HL-60 (cell line): ENCODE measurements at regions not wholly inside any gene's neighbourhood (a gene's known extent, or its start where the extent isn't known, plus 50 kb on each side); places are given as distances from the start of the nearest gene placed in this dataset.

Source experiments
- DNase-seq, 2 experiments: peaks; one replicate each; pipeline ENCODE4 v3.0.0-alpha.2; 2010 to 2020; ENCODE audit warnings: low read depth in 1 of 2, low spot score in 1 of 2
- H3K27ac ChIP-seq: fragments of 250-450 bp; sonication (Bioruptor Pico); replicated peaks from 2 replicates; pipeline ENCODE4 v1.5.1; 2020; ENCODE audit warnings: mild to moderate bottlenecking, moderate library complexity
- H3K27me3 ChIP-seq: fragments of 250-450 bp; sonication (Bioruptor Pico); 2 replicates; pipeline ENCODE4 v1.5.1; 2021; ENCODE audit warnings: mild to moderate bottlenecking, moderate library complexity; ENCODE audit not compliant: insufficient read depth, poor library complexity, severe bottlenecking
- H3K4me3 ChIP-seq: replicated peaks from 2 replicates; pipeline ENCODE4 v1.5.1; 2011; ENCODE audit warnings: mild to moderate bottlenecking, control low read depth, low read length; ENCODE audit not compliant: insufficient read depth
- CTCF ChIP-seq: IDR thresholded peaks from one replicate; pipeline ENCODE4 v1.5.1; 2011; ENCODE audit warnings: low read length, control low read depth, inconsistent platforms; ENCODE audit not compliant: insufficient read depth
- GABPA ChIP-seq: IDR thresholded peaks from 2 replicates; pipeline ENCODE4 v1.6.1; 2012; ENCODE audit warnings: low read depth
- POLR2AphosphoS5 ChIP-seq: IDR thresholded peaks from 2 replicates; pipeline ENCODE4 v1.6.1; 2012; ENCODE audit warnings: low read depth
- SPI1 ChIP-seq: IDR thresholded peaks from 2 replicates; pipeline ENCODE4 v1.6.1; 2012; ENCODE audit warnings: low read depth, mild to moderate bottlenecking, borderline replicate concordance
- TF ChIP-seq, protein P1 (sequence below): IDR thresholded peaks from 2 replicates; pipeline ENCODE4 v1.6.1; 2012; ENCODE audit warnings: low read depth; ENCODE audit not compliant: insufficient replicate concordance

- no peak for DNase-seq
- TF ChIP-seq, protein P1, sequence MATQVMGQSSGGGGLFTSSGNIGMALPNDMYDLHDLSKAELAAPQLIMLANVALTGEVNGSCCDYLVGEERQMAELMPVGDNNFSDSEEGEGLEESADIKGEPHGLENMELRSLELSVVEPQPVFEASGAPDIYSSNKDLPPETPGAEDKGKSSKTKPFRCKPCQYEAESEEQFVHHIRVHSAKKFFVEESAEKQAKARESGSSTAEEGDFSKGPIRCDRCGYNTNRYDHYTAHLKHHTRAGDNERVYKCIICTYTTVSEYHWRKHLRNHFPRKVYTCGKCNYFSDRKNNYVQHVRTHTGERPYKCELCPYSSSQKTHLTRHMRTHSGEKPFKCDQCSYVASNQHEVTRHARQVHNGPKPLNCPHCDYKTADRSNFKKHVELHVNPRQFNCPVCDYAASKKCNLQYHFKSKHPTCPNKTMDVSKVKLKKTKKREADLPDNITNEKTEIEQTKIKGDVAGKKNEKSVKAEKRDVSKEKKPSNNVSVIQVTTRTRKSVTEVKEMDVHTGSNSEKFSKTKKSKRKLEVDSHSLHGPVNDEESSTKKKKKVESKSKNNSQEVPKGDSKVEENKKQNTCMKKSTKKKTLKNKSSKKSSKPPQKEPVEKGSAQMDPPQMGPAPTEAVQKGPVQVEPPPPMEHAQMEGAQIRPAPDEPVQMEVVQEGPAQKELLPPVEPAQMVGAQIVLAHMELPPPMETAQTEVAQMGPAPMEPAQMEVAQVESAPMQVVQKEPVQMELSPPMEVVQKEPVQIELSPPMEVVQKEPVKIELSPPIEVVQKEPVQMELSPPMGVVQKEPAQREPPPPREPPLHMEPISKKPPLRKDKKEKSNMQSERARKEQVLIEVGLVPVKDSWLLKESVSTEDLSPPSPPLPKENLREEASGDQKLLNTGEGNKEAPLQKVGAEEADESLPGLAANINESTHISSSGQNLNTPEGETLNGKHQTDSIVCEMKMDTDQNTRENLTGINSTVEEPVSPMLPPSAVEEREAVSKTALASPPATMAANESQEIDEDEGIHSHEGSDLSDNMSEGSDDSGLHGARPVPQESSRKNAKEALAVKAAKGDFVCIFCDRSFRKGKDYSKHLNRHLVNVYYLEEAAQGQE: no peak
- TF ChIP-seq GABPA (no peak), CTCF (no peak), POLR2AphosphoS5 (no peak), SPI1 (no peak)
- Histone ChIP-seq H3K27ac (no peak overlapping the region), H3K4me3 (no peak overlapping the region), H3K27me3 (no peaks in the 10 kb centered on the region)
Observed at GRCh38 chr3:99240700-99241099, 339.2 kb upstream of the DCBLD2 start.

- TF ChIP-seq POLR2AphosphoS5 (no peak), GABPA (no peak), CTCF (no peak), SPI1 (no peak)
- TF ChIP-seq, protein P1: no peak
- Histone ChIP-seq H3K27ac (no peak overlapping the region), H3K4me3 (no peak overlapping the region), H3K27me3 (no peaks in the 10 kb centered on the region)
- no peak for DNase-seq
Observed at GRCh38 chr3:99236576-99236975, 335.1 kb upstream of the DCBLD2 start.

DNA sequence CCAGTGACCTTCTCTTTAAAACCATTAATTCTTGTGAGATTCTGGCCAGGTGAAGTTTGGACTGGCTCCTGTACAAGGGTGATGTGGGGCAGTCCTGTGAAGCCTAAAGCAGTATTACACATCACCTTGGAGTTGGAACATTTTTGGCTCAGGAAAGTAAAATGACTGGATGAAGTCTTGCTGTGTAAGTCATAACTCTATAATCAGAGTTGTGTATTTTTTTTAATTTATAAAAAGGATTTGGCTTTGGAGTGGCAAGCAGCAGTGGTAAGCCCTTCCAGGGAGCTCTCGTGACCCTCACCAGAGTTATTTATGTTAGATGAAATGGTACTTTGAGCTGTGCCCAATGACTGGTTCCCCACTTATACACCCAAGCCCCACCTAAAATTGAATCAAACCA is 331.2 kb upstream of the DCBLD2 start:
- TF ChIP-seq SPI1 (no peak), POLR2AphosphoS5 (no peak), CTCF (no peak), GABPA (no peak)
- TF ChIP-seq, protein P1: no peak
- no peak for DNase-seq
- H3K27me3 ChIP-seq: no peaks in the 10 kb centered on the region
- no peak overlapping the region for H3K4me3 ChIP-seq
- H3K27ac ChIP-seq: no peak overlapping the region
